Left colon (tissue), 2 donors: ENCODE measurements at regions not wholly inside any gene's neighbourhood (a gene's known extent, or its start where the extent isn't known, plus 50 kb on each side); places are given as distances from the start of the nearest gene placed in this dataset.
A peak's percentile ranks its signal among the peaks of the same experiment; 100 is the strongest.

Experiments used
- ATAC-seq: fragments of 200-7000 bp; cut with Tn5 transposase; one replicate; pipeline ENCODE4 v1.9.1; 2020; ENCODE audit warnings: mild to moderate bottlenecking, moderate library complexity
- DNase-seq, 2 donors: peaks; one replicate each; pipeline ENCODE4 v3.0.0-alpha.2; 2020
- intact Hi-C, 2 donors: fragments of 100-400 bp; cut with DNase I in 1 of 2; cut with micrococcal nuclease in 1 of 2; formaldehyde crosslinking; loops; one replicate each; pipeline versions ENCODE4 v1.11.2 to v1.14.0; 2022; cut with DNase I, micrococcal nuclease
- donor health status: DM: no; HTN: no; CAD: no.
- donor health status: DM: yes; HTN: yes; CAD: no.

DNA sequence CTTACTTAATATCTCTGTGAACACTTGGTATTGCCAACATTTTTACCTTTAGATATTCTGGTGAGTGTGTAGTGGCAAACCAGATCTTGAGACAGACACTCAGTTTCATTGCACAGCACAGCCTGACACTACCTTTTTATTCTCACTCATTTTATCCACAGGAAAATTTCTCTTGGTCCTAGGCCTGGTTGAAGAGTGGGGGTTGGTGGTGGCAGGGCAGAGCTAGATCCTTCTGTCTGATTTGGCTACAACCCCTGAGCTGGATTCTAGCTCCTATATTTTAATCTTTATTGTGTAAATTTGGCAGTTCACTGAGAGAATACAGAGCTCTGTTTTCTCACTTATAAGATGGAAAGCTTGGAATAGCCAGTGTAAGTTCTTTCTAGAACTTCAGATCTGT is 396.9 kb downstream of the LRIG3 start:
- intact Hi-C loops: no loop called here
- ATAC-seq (no peak), DNase-seq (no peak)

DNA sequence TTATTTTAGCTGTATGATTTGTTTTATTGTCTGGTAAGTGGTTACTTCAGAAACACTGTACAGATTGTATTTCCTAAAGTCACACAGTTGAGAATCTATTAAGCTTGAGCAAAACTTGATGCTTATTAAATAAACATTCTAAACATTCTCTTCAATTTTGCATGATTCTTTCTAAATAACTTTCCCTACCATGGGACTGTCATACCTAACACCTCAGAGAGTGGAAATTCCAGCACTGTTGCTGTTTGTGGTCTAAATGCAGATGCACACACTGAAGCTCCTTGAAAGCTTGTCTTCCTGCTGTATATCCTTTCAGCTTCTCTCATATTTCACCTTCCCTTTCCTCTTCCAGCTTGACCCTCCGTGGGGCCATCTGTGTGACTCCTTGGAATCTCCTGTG is 392.0 kb downstream of the LRIG3 start:
- intact Hi-C loops: no loop called here
- ATAC-seq: no peak

DNA sequence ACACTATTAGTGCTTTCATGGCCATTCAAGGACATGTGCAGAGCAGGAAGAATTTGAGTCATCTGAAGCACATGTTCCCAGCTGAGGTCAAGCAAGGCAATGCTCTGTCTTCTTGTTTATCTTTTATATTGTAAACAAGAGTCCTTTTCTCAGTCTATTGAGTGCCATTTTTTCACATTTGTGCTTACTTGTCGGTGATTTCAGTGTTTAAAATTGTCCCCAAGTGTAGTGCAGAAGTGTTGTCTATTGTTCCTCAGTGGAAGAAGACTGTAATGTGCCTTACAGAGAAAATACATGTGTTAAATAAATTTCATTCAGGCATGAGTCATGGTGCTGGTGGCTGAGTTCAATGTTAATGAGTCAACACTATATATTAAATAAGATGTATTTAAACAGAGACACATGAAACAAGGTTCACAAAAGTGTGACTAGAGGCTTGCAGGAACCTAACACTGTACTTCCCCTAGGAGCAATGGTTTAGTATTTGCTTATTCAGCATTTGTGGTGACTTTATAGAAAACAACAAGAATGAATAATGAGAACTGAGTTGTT is 391.1 kb downstream of the LRIG3 start:
- ATAC-seq (no peak), DNase-seq (no peak)
- intact Hi-C loops: no loop called here

More for the DNA sequence above, 392.0 kb downstream of the LRIG3 start:
- no peak for DNase-seq

DNA sequence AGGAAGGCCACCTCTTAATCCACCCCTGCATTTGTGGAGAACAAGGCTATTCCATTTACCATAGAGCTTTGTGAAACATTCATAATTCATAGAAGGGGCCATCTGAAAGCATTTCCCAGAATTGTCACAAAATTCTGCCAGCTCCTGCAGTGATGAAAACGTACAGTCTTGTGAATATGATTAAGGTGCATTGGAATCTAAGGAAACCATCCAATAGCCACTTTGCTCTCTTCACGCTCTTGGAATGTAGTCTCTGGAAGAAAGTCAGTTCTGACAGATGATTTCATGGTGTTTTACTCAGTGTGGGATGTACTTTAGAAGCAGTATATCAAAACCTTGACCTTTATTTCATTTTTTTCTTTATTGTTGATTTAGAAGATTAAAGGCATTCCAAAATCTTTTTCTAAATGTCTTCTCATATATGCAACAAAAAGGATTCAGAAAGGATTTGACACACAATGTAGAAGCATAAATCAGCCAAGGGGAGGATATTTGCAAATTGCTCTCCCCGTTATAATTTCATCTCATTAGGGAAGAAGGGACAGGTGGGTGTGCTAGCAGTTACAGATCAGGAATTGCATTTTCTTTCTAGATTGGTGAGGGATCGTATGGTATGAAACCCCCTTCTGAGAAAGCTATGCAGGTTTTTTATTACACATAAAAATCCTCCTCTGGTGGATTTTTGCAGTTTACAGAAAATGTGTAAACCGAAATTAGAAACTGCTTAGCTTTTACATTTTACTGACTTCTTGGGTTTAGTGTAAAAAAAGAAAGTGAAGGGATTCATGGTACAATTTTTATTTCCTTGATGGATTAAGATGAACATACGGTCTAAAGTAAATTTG is 390.2 kb downstream of the LRIG3 start:
- ATAC-seq: no peak
- intact Hi-C loops: loop anchor here in 1 of 2 donors (10.0 kb wide), 3 partner anchors 175 to 625 kb away; no protein-coding TSS in a partner anchor
- DNase-seq: no peak

DNA sequence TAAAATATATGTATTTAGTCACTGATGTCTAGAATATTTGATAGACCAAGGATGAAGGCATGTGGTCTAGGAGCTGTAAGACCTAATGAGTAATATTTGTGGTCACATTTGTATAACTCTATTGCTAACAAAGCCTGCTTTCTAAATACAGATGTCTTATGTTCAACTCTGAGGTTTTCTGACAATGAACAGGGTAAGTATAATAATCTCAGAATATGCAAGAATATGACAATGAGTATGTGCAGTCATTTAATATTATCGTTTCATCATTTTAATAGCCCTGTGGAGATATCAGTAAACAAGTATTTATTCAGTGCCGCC is 389.6 kb downstream of the LRIG3 start:
- DNase-seq: no peak
- ATAC-seq: no peak
- intact Hi-C loops: loop anchor here in 1 of 2 donors (10.0 kb wide), 3 partner anchors 176 to 624 kb away; no protein-coding TSS in a partner anchor

DNA sequence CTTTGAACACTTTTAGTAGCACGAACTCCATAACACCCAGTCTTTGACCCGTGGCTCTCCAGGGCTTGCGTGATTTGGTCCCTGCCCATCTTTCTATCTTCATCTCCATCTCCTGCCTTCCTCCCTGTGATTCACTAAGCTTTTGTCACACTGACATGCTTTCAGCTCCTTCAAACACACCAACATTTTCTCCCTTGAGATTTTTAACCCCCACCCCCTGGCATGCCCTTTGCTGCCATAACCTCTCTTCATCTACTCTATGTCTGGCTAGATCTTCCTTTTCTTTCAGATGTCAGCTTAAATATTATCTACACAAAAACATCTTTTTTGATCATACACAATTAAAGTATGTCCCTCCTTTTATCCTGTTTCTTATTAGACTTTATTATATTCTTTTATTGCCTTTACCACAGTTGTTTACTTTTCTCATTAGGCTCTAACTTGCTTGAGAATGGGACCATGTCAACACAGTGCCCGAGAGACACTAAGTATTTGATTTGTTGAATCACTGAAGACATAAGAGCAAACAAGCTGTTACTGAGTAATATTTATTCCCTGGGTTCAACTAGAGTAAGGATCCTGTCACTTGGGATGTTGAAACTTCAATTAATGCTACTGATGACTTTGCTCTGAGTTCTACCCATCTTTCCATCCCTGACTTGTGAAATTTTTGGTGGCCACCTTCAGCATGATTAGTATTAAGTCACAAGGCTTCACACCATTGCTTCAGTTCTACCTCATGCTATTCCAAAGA is 387.3 kb downstream of the LRIG3 start:
- ATAC-seq (no peak), DNase-seq (no peak)
- intact Hi-C loops: loop anchor here in 1 of 2 donors (10.0 kb wide), 3 partner anchors 178 to 622 kb away; no protein-coding TSS in a partner anchor

DNA sequence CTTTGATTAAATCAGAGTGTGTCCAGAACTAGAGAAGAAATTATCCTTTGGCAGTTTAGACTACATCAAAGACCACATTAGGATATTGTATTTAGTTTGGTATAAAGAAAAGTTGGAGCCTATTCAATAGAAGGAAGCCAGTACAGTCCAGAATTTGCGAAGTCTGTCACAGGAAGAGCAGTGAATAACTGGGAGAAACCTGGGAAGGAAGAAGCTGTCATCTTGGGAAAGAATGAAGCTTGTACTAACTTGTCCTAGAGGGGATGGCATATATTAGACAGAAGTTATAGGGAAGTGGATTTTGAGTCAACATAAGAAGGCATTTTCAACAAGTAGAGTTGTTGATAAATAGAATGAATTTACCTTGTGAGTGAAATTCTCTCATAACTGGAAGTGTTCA is 386.7 kb downstream of the LRIG3 start:
- intact Hi-C loops: loop anchor here in 1 of 2 donors (10.0 kb wide), 3 partner anchors 179 to 621 kb away; no protein-coding TSS in a partner anchor
- DNase-seq: no peak
- ATAC-seq: no peak

DNA sequence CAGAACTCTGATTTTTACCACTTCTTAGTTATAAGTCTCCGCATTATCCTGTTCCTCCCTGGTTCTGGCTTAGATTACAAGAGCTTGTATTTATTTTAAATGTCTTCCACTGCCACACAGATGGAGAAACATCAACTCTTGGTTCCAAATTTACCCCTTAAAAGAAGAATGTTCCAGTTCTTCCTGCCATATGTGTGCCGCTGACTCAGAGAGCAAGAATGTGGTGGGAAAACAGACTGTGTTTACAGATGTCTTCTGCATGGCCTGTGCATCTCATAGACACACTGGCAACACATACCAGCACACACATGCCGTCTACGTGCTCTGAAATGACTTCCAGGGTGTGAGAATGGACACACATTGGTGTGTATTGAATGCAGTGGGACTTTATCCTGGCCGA is 383.0 kb downstream of the LRIG3 start:
- intact Hi-C loops: loop anchor here in 1 of 2 donors (10.0 kb wide), 3 partner anchors 182 to 618 kb away; no protein-coding TSS in a partner anchor
- DNase-seq (no peak), ATAC-seq (no peak)

GRCh38 chr12:58539295-58539694 is 381.0 kb downstream of the LRIG3 start:
- intact Hi-C loops: loop anchor here in 1 of 2 donors (10.0 kb wide), 3 partner anchors 184 to 616 kb away; no protein-coding TSS in a partner anchor
- ATAC-seq (no peak), DNase-seq (no peak)

DNA sequence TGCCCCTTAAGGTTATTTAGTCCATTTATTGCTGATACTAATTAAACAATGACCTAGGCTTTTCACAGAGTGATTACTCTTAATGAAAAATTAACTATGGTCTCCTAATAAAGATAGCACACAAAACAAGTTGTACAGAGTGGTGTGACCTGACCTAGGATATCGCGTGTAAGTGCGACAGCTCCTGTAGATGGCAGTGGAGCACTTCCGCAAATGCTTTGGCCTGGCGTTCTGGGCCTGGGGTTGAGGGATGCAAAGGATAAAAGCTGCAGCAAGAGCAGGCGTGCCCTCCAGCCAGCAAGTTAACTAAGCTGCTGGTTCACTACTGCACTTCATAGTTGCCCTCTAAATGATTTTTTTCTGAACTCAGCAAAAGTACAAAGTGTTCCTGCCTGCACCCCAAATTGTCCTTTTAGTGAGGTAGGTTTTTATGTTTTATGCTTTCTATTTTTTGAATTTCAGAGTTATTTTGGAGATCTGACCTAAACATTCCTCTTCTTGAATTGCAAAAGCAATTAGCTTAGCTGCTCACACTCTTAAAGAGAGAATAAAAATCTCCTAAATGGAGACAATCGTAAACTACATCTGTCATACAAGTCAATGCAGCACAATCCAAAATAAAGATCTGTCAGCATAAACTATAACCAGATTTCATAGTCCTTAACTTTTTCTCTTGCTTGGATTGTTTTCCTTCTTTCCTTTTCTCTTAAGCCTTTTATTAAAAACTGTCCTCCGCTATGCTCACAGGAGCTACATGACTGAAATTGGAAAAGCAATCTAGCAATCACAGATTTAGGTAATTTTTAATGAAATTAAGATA is 379.6 kb downstream of the LRIG3 start:
- intact Hi-C loops: no loop called here
- ATAC-seq (peak; percentile 93), DNase-seq (peak; percentile 46 to 62)

GRCh38 chr12:58541300-58541690 is 379.0 kb downstream of the LRIG3 start:
- ATAC-seq: no peak
- DNase-seq: no peak
- intact Hi-C loops: no loop called here

- DNase-seq: no peak
- intact Hi-C loops: no loop called here
- ATAC-seq: no peak
Measured at GRCh38 chr12:58544281-58544680, 376.0 kb downstream of the LRIG3 start.

DNA sequence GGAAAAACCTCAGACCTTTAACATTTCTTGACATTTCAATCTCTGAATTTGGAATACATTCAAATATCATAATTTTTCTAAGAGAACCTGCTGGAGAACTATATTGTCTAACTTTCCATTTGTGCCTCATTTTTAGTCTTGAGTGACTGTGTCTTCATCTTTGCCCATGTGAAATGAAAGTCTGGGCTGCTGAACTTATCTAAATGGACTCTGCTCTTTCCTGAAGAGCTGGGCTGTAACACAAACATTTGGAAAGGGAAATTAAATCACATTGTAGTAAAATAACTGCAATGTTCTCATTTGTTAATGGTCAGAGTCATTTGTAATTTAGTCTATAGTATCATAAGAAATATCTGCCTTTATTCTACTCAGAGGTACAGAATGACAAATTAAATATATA is 373.1 kb downstream of the LRIG3 start:
- ATAC-seq (no peak), DNase-seq (no peak)
- intact Hi-C loops: no loop called here

DNA sequence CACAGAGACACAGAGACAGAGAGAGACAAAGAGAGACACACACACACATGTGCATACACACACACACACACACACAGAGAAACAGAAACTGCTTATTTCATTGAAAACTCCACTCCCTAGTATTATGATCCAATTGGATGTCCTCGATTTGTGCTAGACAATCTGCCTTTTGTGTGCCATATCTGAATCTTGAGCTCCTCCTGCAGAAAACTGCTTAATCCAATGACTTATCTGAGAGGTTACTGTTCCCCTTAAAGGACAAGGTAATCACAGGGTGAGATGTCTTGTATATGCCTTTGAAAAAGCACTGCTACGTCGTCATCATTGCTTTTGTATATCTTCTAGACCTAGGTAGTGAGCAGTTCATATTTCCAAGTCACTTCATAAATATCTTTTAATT is 371.5 kb downstream of the LRIG3 start:
- intact Hi-C loops: no loop called here
- ATAC-seq (no peak), DNase-seq (no peak)

GRCh38 chr12:58554522-58555157 is 365.7 kb downstream of the LRIG3 start:
- DNase-seq (no peak), ATAC-seq (no peak)

DNA sequence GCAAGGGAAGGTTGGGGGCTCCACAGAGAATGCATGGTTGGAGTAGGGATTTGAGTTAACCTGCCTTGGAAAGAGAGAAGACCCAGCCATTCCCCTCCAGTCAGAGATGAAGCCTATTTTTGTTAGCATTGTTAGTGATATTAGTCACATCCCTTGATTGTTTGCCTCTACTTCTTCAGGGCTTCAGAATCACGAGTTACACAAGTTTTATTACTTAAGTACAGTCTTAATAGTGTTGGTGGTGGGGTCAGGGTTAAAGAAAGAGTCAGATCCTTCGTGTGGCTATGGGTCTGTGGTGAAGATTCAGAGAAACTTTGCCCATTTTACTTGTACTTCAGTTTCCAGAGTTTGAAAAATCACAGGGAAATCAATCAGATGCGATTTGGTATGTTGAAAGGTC is 363.1 kb downstream of the LRIG3 start:
- ATAC-seq (no peak), DNase-seq (no peak)
- intact Hi-C loops: no loop called here

More at GRCh38 chr12:58554522-58555157, 365.7 kb downstream of the LRIG3 start:
- intact Hi-C loops: no loop called here

DNA sequence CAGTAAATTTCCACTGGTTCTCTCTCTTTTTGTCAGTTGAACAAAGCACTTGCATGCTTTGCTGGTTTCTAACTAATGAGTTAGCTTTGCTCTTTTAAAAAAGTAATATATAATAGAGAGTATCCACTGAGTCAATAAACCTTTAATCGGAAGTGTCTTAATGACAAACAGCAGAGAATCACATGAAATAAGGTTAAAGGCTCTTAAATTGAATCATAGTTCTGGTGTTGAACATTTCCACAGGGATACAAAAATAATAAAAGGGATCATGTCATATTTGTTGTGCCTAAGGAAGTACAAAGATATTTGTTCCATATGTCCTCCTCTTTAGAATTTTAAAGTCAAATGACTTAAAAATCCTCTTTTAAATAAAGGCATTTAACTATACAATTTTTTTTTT is 362.6 kb downstream of the LRIG3 start:
- ATAC-seq (no peak), DNase-seq (no peak)
- intact Hi-C loops: no loop called here

DNA sequence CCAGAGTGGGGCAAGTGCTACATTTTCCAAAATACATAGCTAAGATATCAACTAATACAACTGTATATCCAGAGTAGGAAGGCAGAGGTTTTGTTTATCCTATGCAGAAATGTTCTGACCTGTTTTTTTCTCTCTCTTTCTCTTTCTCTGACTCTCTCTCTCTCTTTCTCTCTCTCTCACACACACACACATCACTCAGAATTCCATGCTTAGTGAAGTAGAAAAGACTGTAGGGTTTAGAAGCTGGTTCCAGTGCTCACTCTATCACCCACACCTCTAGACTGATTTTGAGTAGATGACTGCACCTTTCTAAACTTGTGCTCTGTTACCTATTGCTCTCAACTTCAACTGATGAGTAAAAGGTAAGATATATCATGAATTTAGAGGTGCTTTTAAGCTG is 356.7 kb downstream of the LRIG3 start:
- DNase-seq (no peak), ATAC-seq (no peak)
- intact Hi-C loops: no loop called here
